Lower lobe of right lung (tissue), 2 donors: ENCODE measurements at regions not wholly inside any gene's neighbourhood (a gene's known extent, or its start where the extent isn't known, plus 50 kb on each side); places are given as distances from the start of the nearest gene placed in this dataset.

Experiments
- ATAC-seq, 2 donors: fragments of 200-7000 bp; cut with Tn5 transposase; one replicate each; pipeline ENCODE4 v1.9.1; 2020 to 2022; ENCODE audit warnings: mild to moderate bottlenecking in 2 of 2, moderate library complexity in 2 of 2
- DNase-seq: peaks from one replicate; pipeline ENCODE4 v3.0.0-alpha.2; 2020
- H3K27ac ChIP-seq: fragments of 200-600 bp; one replicate; pipeline ENCODE4 v1.8.0; 2022
- H3K27me3 ChIP-seq: fragments of 200-600 bp; one replicate; pipeline ENCODE4 v1.8.0; 2022; ENCODE audit warnings: low read depth
- H3K36me3 ChIP-seq: fragments of 200-600 bp; one replicate; pipeline ENCODE4 v1.8.0; 2022; ENCODE audit warnings: mild to moderate bottlenecking
- H3K4me1 ChIP-seq: fragments of 200-600 bp; one replicate; pipeline ENCODE4 v1.8.0; 2022
- H3K4me3 ChIP-seq: fragments of 200-600 bp; one replicate; pipeline ENCODE4 v1.8.0; 2022; ENCODE audit warnings: mild to moderate bottlenecking
- H3K9me3 ChIP-seq: fragments of 200-600 bp; one replicate; pipeline ENCODE4 v1.8.0; 2022
- intact Hi-C: fragments of 100-400 bp; cut with DNase I; formaldehyde crosslinking; loops from one replicate; pipeline ENCODE4 v1.11.0; 2022
- TF ChIP-seq, protein P1 (sequence below): fragments of 200-600 bp; IDR thresholded peaks from one replicate; pipeline ENCODE4 v1.8.0; 2022; ENCODE audit warnings: antibody characterized with exemption, mild to moderate bottlenecking
- donor health status: DM: no; HTN: yes; CAD: no; lungs with severe emphysema.

DNA sequence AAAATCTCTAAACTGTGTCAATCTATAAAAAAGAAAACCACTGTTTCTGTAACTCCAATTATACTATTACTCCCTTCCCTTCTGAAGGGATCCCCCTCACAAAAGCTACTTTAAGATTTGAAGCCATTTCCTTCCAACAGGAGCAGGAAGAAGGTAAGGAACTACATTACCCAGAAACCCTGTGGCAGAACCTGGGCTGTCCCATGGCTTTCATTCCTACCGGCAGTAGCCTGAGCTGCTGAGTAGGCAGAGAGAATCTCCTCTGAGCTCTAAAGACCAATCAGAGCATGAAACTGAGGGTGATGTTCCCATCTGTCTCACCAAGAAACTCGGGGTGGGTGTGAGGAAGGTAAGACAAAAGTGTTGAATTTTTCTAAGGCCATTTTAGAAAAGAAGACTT lies 108.0 kb upstream of the LRFN2 start:
- ATAC-seq (no peak), DNase-seq (no peak)
- H3K9me3 ChIP-seq = no peaks in the 10 kb centered on the region
- no peaks in the 10 kb centered on the region for H3K27me3 ChIP-seq
- intact Hi-C loops = no loop called here
- H3K27ac ChIP-seq = no peak overlapping the region
- no peaks in the 10 kb centered on the region for H3K4me1 ChIP-seq
- TF ChIP-seq, protein P1, sequence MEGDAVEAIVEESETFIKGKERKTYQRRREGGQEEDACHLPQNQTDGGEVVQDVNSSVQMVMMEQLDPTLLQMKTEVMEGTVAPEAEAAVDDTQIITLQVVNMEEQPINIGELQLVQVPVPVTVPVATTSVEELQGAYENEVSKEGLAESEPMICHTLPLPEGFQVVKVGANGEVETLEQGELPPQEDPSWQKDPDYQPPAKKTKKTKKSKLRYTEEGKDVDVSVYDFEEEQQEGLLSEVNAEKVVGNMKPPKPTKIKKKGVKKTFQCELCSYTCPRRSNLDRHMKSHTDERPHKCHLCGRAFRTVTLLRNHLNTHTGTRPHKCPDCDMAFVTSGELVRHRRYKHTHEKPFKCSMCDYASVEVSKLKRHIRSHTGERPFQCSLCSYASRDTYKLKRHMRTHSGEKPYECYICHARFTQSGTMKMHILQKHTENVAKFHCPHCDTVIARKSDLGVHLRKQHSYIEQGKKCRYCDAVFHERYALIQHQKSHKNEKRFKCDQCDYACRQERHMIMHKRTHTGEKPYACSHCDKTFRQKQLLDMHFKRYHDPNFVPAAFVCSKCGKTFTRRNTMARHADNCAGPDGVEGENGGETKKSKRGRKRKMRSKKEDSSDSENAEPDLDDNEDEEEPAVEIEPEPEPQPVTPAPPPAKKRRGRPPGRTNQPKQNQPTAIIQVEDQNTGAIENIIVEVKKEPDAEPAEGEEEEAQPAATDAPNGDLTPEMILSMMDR = no peak
- no peak overlapping the region for H3K4me3 ChIP-seq
- no peaks in the 10 kb centered on the region for H3K36me3 ChIP-seq

DNA sequence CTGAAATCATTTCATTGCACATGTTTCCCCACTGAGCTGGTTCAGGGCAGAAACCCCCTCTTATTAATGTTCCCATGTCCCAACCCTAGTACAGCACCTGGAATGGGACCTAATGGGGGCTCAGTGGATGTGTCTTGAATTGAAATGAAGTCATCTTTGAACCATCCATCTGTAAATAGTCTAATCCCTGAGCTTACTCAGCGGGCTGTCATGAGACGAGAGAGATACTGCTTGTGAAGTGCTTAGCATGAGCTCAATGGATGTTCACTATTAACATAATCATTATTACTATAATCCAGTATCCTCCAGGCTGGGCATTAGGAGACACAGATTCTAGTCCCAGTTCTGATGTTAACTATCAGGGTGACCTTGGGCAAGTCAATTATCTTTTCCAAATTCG lies 106.6 kb upstream of the LRFN2 start:
- no peaks in the 10 kb centered on the region for H3K4me1 ChIP-seq
- no peak for DNase-seq
- TF ChIP-seq, protein P1 = no peak
- H3K27me3 ChIP-seq = no peaks in the 10 kb centered on the region
- no peaks in the 10 kb centered on the region for H3K9me3 ChIP-seq
- ATAC-seq = no peak
- intact Hi-C loops = no loop called here
- H3K4me3 ChIP-seq = no peak overlapping the region
- H3K36me3 ChIP-seq = no peaks in the 10 kb centered on the region
- H3K27ac ChIP-seq = no peak overlapping the region

DNA sequence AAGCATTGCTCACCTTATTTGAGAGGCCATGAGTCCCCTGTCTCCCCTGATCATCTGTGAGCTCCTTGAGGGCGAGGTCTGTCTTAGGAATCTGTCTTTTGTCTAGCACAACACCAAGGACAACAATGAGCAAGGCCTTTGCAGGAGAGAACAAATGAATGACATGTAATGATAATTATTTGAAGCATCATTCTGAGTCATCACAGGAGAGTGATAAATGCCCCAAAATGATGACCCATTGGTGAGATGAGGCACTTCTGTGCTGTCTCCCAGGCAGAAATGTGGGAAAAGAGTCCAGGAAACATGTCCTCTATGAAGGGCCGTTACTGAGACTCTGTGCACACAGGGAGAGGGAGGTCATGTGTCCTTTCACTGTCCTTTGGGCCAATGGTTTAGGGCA lies 105.2 kb upstream of the LRFN2 start:
- TF ChIP-seq, protein P1 = no peak
- ATAC-seq (no peak), DNase-seq (no peak)
- no peak overlapping the region for H3K27ac ChIP-seq
- no peaks in the 10 kb centered on the region for H3K27me3 ChIP-seq
- H3K36me3 ChIP-seq = no peaks in the 10 kb centered on the region
- H3K9me3 ChIP-seq = no peaks in the 10 kb centered on the region
- intact Hi-C loops = no loop called here
- H3K4me3 ChIP-seq = no peak overlapping the region
- H3K4me1 ChIP-seq = no peaks in the 10 kb centered on the region

DNA sequence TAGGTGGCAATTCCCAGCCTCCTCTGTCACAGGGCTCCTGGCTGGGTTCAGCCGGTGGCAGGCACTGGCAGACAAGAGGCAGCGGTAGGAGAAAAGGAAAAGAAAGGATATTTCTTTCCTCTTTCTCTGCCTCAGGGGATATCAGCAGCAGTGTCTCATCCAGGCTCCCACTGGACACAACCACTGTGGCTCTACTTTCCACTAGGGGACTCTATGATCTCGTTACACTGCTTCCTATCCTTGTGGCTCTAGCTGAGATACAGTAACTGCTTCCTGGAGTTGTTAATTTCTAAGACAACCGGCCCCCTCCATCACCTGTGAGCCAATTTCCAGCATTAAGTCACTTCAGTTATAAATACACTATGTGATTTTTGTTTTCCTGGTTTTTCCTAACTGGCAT lies 102.0 kb upstream of the LRFN2 start:
- Histone ChIP-seq H3K9me3 (peaks cover 5% of the 10 kb centered on the region), H3K36me3 (no peaks in the 10 kb centered on the region), H3K4me3 (no peak overlapping the region), H3K4me1 (no peaks in the 10 kb centered on the region), H3K27me3 (no peaks in the 10 kb centered on the region), H3K27ac (no peak overlapping the region)
- intact Hi-C loops = no loop called here
- TF ChIP-seq, protein P1 = no peak
- ATAC-seq (no peak), DNase-seq (no peak)

GRCh38 chr6:40688214-40688761 lies 101.1 kb upstream of the LRFN2 start:
- intact Hi-C loops = no loop called here
- no peaks in the 10 kb centered on the region for H3K27me3 ChIP-seq
- DNase-seq (no peak), ATAC-seq (peak in 1 of 2 donors; percentile 39)
- no peaks in the 10 kb centered on the region for H3K36me3 ChIP-seq
- TF ChIP-seq, protein P1 = no peak
- no peak overlapping the region for H3K4me3 ChIP-seq
- H3K4me1 ChIP-seq = no peaks in the 10 kb centered on the region
- peaks cover 5% of the 10 kb centered on the region for H3K9me3 ChIP-seq
- no peak overlapping the region for H3K27ac ChIP-seq

- Histone ChIP-seq H3K27ac (no peak overlapping the region), H3K4me3 (no peak overlapping the region), H3K4me1 (no peaks in the 10 kb centered on the region), H3K27me3 (no peaks in the 10 kb centered on the region), H3K9me3 (peaks cover 5% of the 10 kb centered on the region), H3K36me3 (no peaks in the 10 kb centered on the region)
- no peak for ATAC-seq
- DNase-seq = no peak
- TF ChIP-seq, protein P1 = no peak
- intact Hi-C loops = no loop called here
Measured at GRCh38 chr6:40685862-40686261, 98.7 kb upstream of the LRFN2 start.
